CD4-positive, alpha-beta T cell treated with Interleukin-4 for 4 hours (primary cell): ENCODE measurements at regions not wholly inside any gene's neighbourhood (a gene's known extent, or its start where the extent isn't known, plus 50 kb on each side); places are given as distances from the start of the nearest gene placed in this dataset.
A peak's percentile ranks its signal among the peaks of the same experiment; 100 is the strongest.
"Not testable (repeated sequence)": the region's sequence is repeated elsewhere in the genome, so short reads cannot be mapped to it uniquely, and the experiment has no call there.

ENCODE experiments used
- DNase-seq: peaks from one replicate; pipeline ENCODE4 v3.0.0-alpha.2; 2020

DNA sequence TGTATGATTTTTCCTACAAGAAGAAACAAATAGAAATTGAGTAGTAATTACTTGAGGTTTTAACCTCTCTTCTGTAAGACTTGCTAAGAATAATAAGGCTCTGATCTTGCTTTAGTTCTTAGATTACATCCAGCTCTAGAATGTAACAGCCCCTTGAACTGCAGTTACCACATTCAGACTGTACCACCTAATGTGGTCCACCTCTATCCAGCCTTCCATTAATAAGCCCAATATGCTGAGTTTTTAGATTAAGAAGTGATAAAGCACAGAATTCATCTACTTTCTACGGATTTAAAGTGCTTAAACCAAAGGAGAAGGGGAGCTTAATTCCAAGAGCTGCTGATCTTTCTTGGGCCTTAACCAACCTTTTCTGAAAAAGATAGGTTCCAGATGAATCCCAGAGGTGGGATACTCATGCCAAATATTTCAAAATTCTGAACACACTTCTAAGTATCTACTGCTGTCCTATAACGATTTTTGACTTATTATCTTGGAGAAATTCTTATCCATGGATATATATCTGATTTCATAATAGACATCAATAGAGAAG lies 131.5 kb downstream of the ZNF608 start:
- DNase-seq, result no peak

DNA sequence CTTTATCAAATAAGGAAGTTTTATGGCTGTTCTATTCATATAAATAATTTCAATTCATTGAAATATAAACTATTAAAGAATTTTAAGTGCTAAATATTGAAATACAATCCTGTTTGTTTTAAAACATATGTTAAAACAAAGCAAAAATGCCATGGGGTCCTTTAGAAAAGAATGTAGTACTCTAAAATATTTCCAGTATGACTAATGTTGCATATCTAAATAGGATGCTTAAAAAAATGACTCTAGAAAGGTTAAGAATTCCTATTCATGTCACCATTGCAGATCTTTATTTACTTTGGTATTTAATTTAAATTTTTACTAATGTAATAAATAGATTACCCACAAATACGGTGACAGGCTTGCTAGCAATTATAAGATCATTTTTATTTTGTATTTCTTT lies 132.3 kb downstream of the ZNF608 start:
- DNase-seq, result no peak

DNA sequence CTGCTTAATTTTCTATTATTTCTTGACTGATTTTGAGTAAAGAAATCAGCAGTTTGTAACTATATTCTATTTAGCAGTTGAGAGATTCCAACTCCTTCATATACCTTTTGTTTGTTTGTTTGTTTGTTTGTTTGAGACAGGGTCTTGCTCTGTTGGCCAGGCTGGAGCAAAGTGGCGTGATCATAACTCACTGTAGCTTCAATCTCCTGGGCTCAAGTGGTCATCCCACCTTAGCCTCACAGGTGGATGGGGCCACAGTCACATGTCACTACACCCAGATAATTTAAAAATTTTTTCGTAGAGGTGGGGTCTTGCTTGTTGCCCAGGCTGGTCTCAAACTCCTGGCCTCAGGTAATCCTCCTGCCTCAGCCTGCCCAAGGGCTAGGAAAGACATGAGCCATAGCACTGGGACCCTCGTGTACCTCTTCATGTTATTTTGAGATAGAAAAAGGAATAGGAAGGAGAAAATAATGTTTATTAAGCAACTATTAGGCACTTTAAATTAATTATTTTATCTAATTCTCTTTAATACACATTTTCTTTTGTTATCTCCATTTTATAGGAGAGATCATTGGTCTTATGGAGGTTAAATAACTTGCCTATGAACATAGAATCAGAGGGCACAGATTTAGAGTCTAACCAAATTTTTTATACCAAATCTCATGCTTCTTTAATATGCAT lies 133.0 kb downstream of the ZNF608 start:
- no peak for DNase-seq

DNA sequence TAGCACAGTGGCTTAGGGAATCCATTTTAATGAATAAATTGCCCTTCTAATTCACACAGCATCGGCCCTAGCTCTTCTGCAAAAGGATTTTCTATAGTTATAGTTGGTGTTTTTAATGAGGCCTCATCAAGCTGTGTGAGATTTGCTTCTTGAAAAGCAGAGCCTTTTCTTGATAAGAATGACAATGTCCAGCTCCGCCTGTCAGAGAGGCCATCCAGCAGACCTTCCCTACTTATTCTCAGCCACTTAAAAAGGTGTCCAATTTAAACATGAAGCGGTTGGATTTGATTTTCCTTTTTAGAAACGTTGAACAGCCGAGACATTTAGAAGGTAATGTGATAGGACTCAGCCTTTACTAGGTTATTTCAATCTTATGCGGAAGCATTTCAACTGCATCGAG lies 134.4 kb downstream of the ZNF608 start:
- DNase-seq, result no peak

DNA sequence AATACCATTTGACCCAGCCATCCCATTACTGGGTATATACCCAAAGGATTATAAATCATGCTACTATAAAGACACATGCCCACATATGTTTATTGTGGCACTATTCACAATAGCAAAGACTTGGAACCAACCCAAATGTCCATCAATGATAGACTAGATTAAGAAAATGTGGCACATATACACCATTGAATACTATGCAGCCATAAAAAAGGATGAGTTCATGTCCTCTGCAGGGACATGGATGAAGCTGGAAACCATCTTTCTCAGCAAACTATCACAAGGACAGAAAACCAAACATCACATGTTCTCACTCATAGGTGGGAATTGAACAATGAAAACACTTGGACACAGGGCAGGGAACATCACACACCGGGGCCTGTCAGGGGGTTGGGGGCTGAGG lies 135.2 kb downstream of the ZNF608 start:
- not testable (repeated sequence) for DNase-seq

DNA sequence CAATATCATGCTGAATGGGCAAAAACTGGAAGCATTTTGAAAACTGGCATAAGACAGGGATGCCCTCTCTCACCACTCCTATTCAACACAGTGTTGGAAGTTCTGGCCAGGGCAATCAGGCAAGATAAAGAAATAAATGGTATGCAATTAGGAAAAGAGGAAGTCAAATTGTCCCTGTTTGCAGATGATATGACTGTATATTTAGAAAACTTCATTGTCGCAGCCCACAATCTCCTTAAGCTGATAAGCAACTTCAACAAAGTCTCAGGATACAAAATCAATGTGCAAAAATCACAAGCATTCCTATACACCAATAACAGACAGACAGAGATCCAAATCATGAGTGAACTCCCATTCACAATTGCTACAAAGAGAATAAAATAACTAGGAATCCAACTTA lies 136.8 kb downstream of the ZNF608 start:
- DNase-seq, result not testable (repeated sequence)

DNA sequence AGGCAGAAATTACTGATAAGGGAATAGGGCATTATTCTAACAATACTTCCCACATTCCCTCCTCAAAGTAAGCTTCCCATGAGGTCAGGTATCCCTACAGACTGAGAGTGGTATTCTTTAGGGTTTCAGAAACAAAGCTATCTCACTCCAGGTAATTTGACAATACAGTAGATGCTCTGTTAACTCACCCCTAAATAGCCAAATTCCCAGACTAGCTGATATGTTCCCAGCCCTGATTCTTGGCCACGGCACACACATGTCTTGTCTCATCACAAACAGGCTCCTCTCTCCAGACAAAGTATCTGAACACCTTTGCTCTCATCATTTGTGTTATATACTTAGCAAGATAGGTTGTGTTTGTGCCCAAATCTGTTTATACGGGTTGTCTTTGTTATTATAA lies 139.9 kb downstream of the ZNF608 start:
- no peak for DNase-seq

DNA sequence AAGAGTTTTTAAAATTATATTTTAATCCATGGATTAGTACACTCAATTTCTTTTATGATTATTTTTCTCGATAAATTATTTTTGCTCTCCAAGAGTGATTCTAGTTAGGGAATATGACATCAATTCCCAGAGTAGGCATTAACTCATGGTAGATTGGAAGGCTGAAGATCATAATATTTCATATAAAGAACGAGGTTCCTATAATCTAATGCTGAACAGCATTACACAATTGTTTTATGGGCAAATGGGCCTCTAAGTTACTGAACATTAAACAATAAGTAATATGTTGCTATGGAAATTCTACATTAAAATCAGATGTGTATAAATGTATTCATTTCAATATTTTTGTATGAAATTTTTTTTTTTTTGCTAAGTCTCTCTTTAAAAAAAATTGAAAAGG lies 140.3 kb downstream of the ZNF608 start:
- DNase-seq, result no peak

DNA sequence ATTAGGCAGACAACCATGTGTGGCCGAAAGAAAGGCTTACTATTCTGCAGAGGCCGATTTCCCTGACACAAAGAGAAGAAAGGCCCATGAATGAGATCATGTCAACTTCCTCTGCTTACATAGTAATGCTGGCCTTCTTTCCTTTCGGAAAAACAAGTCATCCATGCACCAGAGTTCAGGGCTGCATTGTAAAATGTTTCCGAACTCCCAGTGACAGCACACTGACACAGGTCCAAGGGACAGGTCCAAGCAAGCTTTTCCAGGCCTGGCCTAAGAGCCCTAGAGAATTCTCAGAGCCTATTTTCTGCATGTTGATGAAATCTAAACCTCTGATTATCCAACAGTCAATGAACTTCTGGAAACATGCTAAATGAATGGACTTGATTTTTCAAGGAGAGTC lies 140.9 kb downstream of the ZNF608 start:
- no peak for DNase-seq

DNA sequence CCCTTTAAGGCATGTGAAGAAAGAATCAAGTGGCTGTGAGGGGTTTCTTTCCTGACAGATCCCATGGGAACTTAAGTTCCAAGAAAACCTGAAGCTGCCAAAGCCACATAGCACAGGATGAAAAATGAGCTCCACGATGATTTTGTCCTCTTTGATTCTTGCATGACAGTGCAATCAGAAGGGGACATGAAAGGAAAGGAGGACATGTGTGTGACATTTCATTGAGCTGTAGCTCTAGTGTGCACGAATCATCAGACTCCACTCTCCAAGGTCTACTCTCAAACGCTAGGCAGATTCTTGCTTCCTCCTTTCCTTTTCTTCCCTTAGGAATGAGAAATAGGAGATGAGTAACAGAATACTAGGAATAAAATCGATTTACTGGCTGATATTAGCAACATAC lies 142.0 kb downstream of the ZNF608 start:
- DNase-seq, result no peak

DNA sequence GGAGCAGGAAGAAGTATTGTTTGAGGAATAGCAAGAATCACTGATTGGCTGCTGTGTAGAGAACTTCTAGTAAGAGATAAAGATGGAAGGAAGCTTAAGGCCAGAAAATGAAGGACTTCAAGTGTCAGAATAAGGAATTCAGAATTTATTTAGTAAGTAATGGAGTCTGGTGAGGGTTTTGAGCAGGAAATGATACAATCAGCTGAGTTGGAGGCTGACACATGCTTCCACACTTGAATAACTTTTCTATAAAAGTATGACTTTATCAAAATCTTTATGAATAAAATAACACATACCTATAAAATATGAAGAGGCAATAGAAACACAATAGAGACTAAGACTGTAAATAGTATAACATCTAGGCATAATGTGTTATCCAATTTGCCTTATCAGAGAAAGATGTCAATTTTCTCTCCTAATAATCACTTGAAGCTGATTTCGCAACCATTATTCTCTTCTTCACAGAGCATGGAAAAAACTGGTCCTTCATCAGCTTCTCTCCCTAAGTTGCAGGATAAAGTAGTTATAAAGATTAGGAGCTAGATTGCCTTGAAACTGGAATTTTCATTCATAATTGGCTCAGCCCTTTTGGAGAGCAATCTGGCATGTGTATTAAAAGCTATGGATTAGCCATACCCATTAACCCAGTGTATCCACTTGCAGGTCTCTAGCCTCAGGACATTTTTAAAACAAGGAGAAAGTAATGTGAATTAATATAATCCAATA lies 143.4 kb downstream of the ZNF608 start:
- no peak for DNase-seq

DNA sequence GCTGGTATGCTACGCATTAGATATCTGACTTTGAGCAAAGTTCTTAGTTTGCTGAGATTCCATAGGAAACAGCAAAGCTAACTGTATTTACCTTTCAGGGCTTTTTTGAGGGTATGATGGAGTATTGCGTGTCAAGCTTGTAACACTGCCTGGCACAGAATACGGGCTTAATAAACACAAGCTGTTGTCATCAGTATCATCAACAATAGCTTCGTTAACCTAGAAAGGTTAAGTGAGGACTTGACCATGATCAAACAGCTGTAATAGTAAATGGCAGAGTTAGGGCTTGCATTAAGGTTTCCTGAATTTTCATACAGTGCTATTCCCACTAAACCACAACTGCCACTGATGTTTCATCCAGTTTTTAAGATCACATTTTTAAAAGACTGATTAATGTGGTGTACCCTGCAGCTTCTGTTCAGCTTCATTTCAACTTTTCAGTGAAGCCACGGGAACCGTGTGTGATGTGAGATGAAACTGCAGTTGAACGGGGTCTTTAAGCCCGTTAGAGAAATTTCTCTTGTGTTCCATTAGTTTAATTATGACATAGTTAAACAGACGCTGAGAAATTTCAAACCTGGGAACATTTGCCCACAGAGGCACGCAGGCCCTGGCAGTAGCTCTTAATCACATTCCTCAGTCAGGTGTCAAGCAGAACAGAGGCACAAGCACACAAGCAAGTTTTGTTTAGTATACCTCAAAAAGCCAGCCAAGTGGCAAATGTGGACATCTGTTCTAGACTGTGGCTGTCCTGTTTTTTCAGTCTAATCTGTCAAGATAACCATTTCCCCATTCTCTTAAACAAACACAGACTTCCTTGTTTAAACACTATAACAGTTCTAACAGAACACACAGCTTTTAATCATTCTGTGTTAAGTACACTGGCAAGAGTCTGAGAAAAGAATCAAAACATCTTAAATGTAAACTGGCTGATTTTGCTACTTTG lies 147.1 kb downstream of the ZNF608 start:
- DNase-seq, result no peak

DNA sequence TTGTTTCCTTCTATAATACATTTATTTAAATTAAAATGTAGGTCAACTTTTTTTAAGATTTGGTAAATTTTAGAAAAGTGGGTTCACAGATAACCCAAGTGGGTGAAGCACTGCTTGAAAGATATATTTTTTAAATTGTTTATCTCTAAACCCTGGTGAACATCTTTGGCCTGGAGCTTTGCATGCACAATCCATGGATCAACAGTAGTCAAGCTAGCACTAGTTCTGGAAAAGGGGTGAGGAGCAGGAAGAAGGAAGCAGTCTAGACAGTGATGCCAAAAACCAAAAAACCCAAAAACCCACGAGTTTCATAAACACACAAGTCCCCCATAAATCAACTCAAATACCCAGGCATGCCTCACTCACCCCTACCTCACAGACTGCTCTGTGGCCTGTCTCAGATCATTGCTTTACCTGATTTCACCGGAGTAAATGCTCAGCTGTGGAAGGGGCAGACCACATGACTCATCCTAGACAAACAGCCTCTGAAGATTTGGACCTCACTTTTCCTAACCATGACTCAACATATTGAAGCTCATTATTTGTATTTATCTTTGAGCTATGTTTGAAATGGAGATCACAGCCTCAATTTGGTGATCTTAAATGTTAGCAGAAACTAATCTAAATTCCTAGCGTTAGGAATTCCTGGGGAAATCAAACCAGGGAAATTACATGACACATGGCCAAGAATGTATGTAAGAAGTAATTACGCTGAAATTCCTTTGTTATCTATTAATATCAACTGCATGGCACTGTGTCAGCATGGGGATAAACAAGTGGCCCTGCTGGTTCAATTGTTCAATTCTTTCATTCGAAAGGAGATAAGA lies 149.6 kb downstream of the ZNF608 start:
- no peak for DNase-seq

DNA sequence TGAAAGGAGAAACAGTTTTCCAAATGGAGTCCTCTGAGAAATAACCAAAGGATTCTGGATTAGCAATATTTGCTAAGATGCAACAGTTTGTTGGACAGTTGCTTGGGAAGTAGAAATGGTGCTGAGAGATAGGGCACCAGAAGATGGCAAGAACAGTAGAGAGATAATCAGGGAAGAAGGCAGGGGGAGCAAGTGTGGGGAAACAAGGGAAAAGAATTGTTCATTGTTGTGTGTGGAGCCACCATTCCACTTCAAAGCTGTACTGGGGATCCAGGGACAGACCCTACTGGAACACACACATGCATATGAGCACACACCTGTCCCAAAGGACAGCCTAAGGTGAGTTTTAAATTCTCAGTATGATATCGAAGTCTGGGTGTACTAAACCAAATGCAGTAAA lies 152.5 kb downstream of the ZNF608 start:
- no peak for DNase-seq

DNA sequence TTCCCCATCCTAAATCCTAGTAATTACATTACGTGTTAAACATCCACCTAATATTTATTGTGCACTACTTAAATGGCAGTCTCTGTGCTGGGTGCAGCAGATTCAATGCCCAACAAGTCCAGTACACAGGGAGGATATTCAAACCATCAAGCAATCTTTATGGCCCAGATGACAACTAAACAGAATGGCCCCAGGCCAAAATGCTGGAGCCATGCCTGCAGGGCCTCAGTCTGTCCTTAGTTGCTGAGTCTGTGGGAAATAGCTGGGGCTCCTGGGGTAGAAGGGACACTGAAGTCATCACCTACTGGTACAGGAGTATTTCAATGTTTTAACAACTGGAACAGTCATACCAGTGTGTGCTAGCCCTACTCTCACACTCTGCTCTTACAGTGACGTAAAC lies 153.5 kb downstream of the ZNF608 start:
- no peak for DNase-seq

DNA sequence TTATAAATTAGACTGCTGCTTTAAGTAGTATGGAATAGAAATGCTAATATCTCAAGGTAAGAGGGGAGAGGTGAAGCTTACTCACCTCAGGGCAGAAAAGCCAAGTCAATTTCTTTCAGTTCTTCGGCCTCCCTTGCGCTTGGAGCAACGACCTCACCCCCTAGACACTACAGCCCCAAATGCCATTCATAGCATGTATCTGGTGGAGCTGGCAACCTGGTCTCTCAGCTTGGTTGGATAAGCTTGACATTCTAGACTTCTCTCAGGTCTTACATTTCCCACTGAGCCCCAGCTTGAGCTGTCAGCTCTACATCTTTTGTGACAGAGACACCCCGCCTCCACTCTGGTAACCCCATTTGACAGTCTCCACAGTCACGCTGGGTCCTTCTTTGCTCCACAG lies 154.9 kb downstream of the ZNF608 start:
- DNase-seq, result no peak

DNA sequence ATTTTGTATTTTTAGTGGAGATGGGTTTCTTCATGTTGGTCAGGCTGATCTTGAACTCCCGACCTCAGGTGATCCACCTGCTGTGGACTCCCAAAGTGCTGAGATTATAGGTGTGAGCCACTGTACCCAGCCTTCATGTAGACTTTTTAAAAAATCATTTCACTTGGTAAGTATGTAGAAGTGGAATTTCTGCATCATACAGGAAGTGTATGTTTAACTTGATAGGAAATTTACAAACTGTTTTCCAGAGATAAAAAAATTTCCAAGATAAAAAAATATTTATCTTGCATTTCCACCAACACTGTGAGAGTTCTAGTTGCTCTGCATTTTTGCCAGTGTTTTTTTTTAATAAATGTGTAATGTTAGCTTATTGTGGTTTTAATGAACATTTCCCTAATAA lies 155.8 kb downstream of the ZNF608 start:
- DNase-seq, result no peak

DNA sequence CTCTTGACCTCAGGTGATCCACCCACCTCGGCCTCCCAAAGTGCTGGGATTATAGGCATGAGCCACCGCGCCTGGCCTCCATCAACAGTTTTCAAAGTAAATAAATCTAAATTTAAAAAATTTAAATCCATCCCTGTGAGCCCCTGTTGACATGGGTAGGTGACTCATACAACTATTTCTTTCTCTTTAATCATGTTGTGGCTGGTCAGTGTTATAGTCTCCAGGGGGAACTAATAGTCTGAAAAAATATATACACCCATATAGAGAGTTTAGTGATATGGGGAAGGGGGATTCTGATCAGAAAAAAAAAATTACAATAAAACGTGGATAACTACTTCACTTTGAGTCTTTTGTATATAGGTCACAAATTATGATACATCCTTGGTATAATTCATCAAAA lies 159.2 kb downstream of the ZNF608 start:
- DNase-seq, result no peak

DNA sequence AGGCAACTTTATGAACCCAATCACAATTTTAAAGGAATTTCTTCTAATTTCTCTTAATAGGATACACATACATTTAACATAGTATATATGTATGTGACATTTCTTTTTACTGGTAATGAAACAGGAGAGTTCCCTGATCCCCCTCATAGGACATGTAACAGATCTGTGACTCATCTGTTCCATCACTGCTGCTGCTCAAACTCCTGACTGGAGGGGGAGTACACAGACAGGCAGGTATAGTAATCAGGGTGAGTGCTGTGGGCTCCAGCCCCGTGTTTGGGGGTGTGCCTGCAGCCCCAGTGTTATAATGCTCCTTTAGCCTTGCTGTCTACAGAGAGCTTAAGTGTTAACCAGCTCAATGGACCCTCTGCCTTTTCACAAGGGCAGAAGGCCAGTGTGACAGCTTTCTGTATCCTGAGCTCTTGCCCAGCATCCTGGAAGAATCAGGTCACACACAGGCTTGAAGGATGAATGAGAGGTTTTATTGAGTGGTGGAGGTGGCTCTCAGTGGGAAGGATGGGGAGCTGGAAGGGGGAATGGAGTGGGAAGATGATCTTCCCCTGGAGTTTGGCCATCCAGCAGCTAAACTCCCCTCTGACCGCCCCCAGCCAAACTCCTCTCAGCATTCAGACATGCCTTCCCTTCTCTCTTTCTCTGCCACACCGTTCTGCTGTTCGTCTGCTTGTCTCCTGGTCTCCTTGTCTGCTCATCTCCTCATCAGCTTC lies 161.3 kb downstream of the ZNF608 start:
- no peak for DNase-seq

DNA sequence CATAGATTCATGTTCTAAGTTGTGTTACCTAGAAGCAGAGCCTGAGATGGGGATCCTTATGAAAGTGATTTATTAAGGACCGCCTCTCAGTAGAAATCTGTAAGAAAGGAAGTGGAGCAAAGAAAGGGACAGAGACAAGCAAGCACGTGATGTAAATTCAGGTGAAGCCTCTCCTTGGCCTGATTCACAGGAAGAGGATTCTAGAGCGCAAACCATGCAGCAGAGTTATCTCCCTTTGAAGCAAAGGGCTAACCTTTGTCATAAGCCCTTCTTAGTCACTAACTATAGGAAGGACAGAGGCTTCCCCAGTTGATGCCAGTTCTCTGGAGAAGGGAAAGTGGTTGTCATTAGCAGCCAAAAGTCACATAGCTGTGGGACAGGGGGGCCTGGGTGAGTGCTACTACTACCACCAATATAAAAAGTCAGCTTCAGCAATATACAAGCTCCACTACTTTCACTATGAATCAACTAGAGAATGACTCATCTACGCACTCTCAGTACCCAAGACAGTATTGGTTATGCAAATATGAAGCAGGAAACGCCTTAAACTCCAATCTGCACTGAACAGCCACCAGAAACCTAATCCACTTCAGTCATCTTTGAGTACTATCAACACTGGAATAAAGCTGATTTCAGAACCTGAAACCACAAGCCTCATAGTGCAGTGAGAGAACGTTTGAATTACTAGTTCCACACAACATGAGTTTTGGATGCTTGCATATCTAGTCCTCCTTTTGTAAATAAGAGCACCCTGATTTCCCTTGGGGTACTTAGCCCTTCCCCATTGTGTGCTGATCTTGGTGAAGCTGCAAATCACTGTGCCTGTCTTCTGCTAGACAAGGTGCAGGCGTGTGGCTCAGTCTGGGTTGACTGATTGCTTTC lies 162.7 kb downstream of the ZNF608 start:
- peak; percentile 33 for DNase-seq

DNA sequence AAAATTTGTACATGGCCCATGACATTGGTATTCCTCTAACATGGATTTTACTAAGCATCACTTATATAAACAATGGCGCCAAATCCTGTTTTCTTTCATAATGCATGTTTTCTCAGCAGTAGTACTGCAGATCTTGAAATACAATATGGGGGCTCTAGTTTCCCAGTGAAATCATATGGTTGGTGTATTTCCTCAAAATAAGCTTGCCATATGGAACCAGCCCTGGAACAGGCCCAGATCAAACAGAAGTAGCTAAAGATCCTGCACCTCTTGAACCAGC lies 163.9 kb downstream of the ZNF608 start:
- DNase-seq, result no peak
